Lower lobe of right lung (tissue), 2 donors: ENCODE measurements at regions not wholly inside any gene's neighbourhood (a gene's known extent, or its start where the extent isn't known, plus 50 kb on each side); places are given as distances from the start of the nearest gene placed in this dataset.

ENCODE experiments used
- ATAC-seq, 2 donors: fragments of 200-7000 bp; cut with Tn5 transposase; one replicate each; pipeline ENCODE4 v1.9.1; 2020 to 2022; ENCODE audit warnings: mild to moderate bottlenecking in 2 of 2, moderate library complexity in 2 of 2
- DNase-seq: peaks from one replicate; pipeline ENCODE4 v3.0.0-alpha.2; 2020
- H3K27ac ChIP-seq: fragments of 200-600 bp; one replicate; pipeline ENCODE4 v1.8.0; 2022
- H3K27me3 ChIP-seq: fragments of 200-600 bp; one replicate; pipeline ENCODE4 v1.8.0; 2022; ENCODE audit warnings: low read depth
- H3K36me3 ChIP-seq: fragments of 200-600 bp; one replicate; pipeline ENCODE4 v1.8.0; 2022; ENCODE audit warnings: mild to moderate bottlenecking
- H3K4me1 ChIP-seq: fragments of 200-600 bp; one replicate; pipeline ENCODE4 v1.8.0; 2022
- H3K4me3 ChIP-seq: fragments of 200-600 bp; one replicate; pipeline ENCODE4 v1.8.0; 2022; ENCODE audit warnings: mild to moderate bottlenecking
- H3K9me3 ChIP-seq: fragments of 200-600 bp; one replicate; pipeline ENCODE4 v1.8.0; 2022
- CTCF ChIP-seq: fragments of 200-600 bp; IDR thresholded peaks from one replicate; pipeline ENCODE4 v1.8.0; 2022; ENCODE audit warnings: antibody characterized with exemption, mild to moderate bottlenecking
- intact Hi-C: fragments of 100-400 bp; cut with DNase I; formaldehyde crosslinking; loops from one replicate; pipeline ENCODE4 v1.11.0; 2022
- donor health status: DM: no; HTN: yes; CAD: no; lungs with severe emphysema.

GRCh38 chr3:86856711-86857110, 134.2 kb downstream of the VGLL3 start:
- no peak for DNase-seq
- Histone ChIP-seq H3K27me3 (no peaks in the 10 kb centered on the region), H3K36me3 (no peaks in the 10 kb centered on the region), H3K4me1 (no peaks in the 10 kb centered on the region), H3K27ac (no peak overlapping the region), H3K9me3 (no peaks in the 10 kb centered on the region), H3K4me3 (no peak overlapping the region)
- ATAC-seq: no peak
- TF ChIP-seq CTCF: no peak
- intact Hi-C loops: no loop called here

GRCh38 chr3:86849991-86850390, 141.0 kb downstream of the VGLL3 start:
- no peak for ATAC-seq
- intact Hi-C loops: no loop called here
- no peak for DNase-seq
- no peak overlapping the region for H3K27ac ChIP-seq
- TF ChIP-seq CTCF: no peak
- H3K36me3 ChIP-seq: no peaks in the 10 kb centered on the region
- no peak overlapping the region for H3K4me3 ChIP-seq
- no peaks in the 10 kb centered on the region for H3K27me3 ChIP-seq
- no peaks in the 10 kb centered on the region for H3K9me3 ChIP-seq
- H3K4me1 ChIP-seq: no peaks in the 10 kb centered on the region

GRCh38 chr3:86845726-86846125, 145.2 kb downstream of the VGLL3 start:
- no peaks in the 10 kb centered on the region for H3K27me3 ChIP-seq
- no peak for TF ChIP-seq CTCF
- intact Hi-C loops: no loop called here
- H3K4me1 ChIP-seq: no peaks in the 10 kb centered on the region
- ATAC-seq (no peak), DNase-seq (no peak)
- H3K36me3 ChIP-seq: no peaks in the 10 kb centered on the region
- no peaks in the 10 kb centered on the region for H3K9me3 ChIP-seq
- H3K27ac ChIP-seq: no peak overlapping the region
- H3K4me3 ChIP-seq: no peak overlapping the region

- DNase-seq (no peak), ATAC-seq (no peak)
- Histone ChIP-seq H3K36me3 (no peaks in the 10 kb centered on the region), H3K9me3 (no peaks in the 10 kb centered on the region), H3K4me1 (no peaks in the 10 kb centered on the region), H3K27me3 (no peaks in the 10 kb centered on the region), H3K27ac (no peak overlapping the region), H3K4me3 (no peak overlapping the region)
- TF ChIP-seq CTCF: no peak
- intact Hi-C loops: no loop called here
These were observed 152.0 kb downstream of the VGLL3 start for GRCh38 chr3:86838927-86839326.

GRCh38 chr3:86837871-86838270, 153.1 kb downstream of the VGLL3 start:
- DNase-seq (no peak), ATAC-seq (no peak)
- H3K4me3 ChIP-seq: no peak overlapping the region
- H3K27me3 ChIP-seq: no peaks in the 10 kb centered on the region
- no peaks in the 10 kb centered on the region for H3K36me3 ChIP-seq
- no peaks in the 10 kb centered on the region for H3K4me1 ChIP-seq
- no peak for TF ChIP-seq CTCF
- H3K9me3 ChIP-seq: no peaks in the 10 kb centered on the region
- intact Hi-C loops: no loop called here
- H3K27ac ChIP-seq: no peak overlapping the region

- no peaks in the 10 kb centered on the region for H3K36me3 ChIP-seq
- TF ChIP-seq CTCF: no peak
- DNase-seq: no peak
These were observed 160.4 kb downstream of the VGLL3 start for GRCh38 chr3:86830566-86830965.

More at GRCh38 chr3:86830566-86830965, 160.4 kb downstream of the VGLL3 start:
- intact Hi-C loops: no loop called here
- H3K4me3 ChIP-seq: no peak overlapping the region
- no peaks in the 10 kb centered on the region for H3K4me1 ChIP-seq
- H3K27me3 ChIP-seq: no peaks in the 10 kb centered on the region
- no peak for ATAC-seq
- H3K27ac ChIP-seq: no peak overlapping the region
- H3K9me3 ChIP-seq: no peaks in the 10 kb centered on the region
